OCI-LY3 (cell line): ENCODE measurements at regions not wholly inside any gene's neighbourhood (a gene's known extent, or its start where the extent isn't known, plus 50 kb on each side); places are given as distances from the start of the nearest gene placed in this dataset.

Experiments
- H2AFZ ChIP-seq: fragments of 200-600, 300-600 bp; shearing (Covaris generic); 2 replicates; pipeline ENCODE4 v1.6.0; 2014; ENCODE audit warnings: antibody characterized with exemption, low read depth, low read length
- H3K27ac ChIP-seq: fragments of 200-600, 300-600 bp; sonication (generic); 2 replicates; pipeline ENCODE4 v1.5.1; 2014; ENCODE audit warnings: mild to moderate bottlenecking, low read length, moderate library complexity, mixed read lengths
- H3K27me3 ChIP-seq: fragments of 200-600, 300-600 bp; sonication (generic); 2 replicates; pipeline ENCODE4 v1.6.1; 2014; ENCODE audit warnings: low read depth, low read length, mixed read lengths
- H3K36me3 ChIP-seq: fragments of 200-600, 300-600 bp; sonication (generic); replicated peaks from 2 replicates; pipeline ENCODE3; 2014; ENCODE audit warnings: low read depth, low read length, mixed read lengths
- H3K4me1 ChIP-seq: fragments of 300-600, 200-600 bp; sonication (generic); 2 replicates; pipeline ENCODE4 v1.6.1; 2014; ENCODE audit warnings: low read length, mixed read lengths
- H3K4me2 ChIP-seq: fragments of 200-600, 300-600 bp; sonication (generic); 2 replicates; pipeline ENCODE4 v1.6.1; 2014; ENCODE audit warnings: low read length, mixed read lengths
- H3K4me3 ChIP-seq: fragments of 300-600, 200-600 bp; sonication (generic); 2 replicates; pipeline ENCODE4 v1.5.1; 2014; ENCODE audit warnings: antibody characterized with exemption, mild to moderate bottlenecking, low read length, moderate library complexity
- H3K79me2 ChIP-seq: fragments of 300-600, 200-600 bp; shearing (Covaris generic); 2 replicates; pipeline ENCODE4 v1.6.1; 2014; ENCODE audit warnings: mild to moderate bottlenecking, low read length, mixed read lengths
- H3K9ac ChIP-seq: fragments of 300-600, 200-600 bp; shearing (Covaris generic); 2 replicates; pipeline ENCODE4 v1.6.0; 2014; ENCODE audit warnings: mild to moderate bottlenecking, low read length, moderate library complexity
- H3K9me3 ChIP-seq: fragments of 200-600, 300-600 bp; shearing (Covaris generic); 2 replicates; pipeline ENCODE4 v1.6.1; 2014; ENCODE audit warnings: low read length, mixed read lengths; ENCODE audit not compliant: insufficient read depth
- H4K20me1 ChIP-seq: fragments of 200-600, 300-600 bp; sonication (generic); 2 replicates; pipeline ENCODE4 v1.6.1; 2016; ENCODE audit warnings: low read length, mixed read lengths; ENCODE audit not compliant: insufficient read depth
- EZH2phosphoT487 ChIP-seq: fragments of 200-600 bp; shearing (Covaris generic); IDR thresholded peaks from 2 replicates; pipeline ENCODE4 v1.6.1; 2018; ENCODE audit warnings: antibody characterized with exemption, mixed run types, low read depth
- TF ChIP-seq, protein P1 (sequence below): fragments of 200-600, 300-600 bp; sonication (generic); IDR thresholded peaks from 2 replicates; pipeline ENCODE4 v1.5.1; 2014; ENCODE audit warnings: antibody characterized with exemption, low read length, low read depth

DNA sequence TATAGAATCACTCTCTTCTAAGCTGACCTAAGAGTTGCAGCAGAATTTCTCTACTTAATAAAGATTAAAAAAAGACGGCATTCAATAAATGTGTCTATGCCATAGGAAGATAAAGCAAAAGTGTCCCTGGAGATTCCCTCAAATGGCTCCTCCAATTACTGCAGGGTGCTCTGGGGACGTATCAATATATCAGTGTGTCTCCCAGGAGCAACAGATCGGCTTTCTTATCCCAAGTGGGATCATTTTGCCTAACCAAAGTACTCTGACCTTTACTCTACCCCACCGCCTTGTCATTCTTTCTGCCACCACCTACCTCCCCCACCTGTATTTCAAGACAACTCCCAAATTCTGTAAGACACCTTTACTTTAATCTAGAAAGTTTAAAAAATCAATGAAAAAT lies 202.0 kb upstream of the SEMA3C start:
- Histone ChIP-seq H3K27me3 (no peaks in the 10 kb centered on the region), H3K36me3 (no peaks in the 10 kb centered on the region), H3K27ac (no peak overlapping the region), H3K4me3 (no peak overlapping the region), H3K9me3 (no peaks in the 10 kb centered on the region), H3K9ac (no peak overlapping the region), H3K79me2 (no peaks in the 10 kb centered on the region), H2AFZ (no peak overlapping the region), H4K20me1 (no peaks in the 10 kb centered on the region), H3K4me1 (no peaks in the 10 kb centered on the region), H3K4me2 (no peak overlapping the region)
- TF ChIP-seq EZH2phosphoT487 = no peak
- TF ChIP-seq, protein P1, sequence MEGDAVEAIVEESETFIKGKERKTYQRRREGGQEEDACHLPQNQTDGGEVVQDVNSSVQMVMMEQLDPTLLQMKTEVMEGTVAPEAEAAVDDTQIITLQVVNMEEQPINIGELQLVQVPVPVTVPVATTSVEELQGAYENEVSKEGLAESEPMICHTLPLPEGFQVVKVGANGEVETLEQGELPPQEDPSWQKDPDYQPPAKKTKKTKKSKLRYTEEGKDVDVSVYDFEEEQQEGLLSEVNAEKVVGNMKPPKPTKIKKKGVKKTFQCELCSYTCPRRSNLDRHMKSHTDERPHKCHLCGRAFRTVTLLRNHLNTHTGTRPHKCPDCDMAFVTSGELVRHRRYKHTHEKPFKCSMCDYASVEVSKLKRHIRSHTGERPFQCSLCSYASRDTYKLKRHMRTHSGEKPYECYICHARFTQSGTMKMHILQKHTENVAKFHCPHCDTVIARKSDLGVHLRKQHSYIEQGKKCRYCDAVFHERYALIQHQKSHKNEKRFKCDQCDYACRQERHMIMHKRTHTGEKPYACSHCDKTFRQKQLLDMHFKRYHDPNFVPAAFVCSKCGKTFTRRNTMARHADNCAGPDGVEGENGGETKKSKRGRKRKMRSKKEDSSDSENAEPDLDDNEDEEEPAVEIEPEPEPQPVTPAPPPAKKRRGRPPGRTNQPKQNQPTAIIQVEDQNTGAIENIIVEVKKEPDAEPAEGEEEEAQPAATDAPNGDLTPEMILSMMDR = no peak

DNA sequence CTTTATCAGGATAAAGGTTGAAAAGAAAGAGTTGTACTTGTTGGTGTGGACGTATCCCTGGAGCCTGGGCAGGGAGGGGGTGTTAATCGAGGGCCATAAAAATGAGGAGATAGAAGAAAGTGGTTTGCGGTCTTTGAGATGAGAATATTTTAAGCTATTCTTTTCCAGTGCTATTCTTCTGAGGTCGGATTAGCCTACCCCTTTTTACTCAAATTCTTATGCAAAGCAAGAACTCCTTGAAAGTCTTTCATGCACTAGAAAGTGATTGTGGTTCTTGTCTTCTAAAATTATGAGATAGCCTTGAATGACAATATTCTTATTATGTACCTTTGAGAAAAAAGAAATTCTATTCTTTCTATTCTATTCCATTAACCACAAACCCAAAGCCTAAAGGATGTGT lies 201.3 kb upstream of the SEMA3C start:
- TF ChIP-seq, protein P1 = no peak
- no peak for TF ChIP-seq EZH2phosphoT487
- Histone ChIP-seq H2AFZ (no peak overlapping the region), H3K27ac (no peak overlapping the region), H3K4me1 (no peaks in the 10 kb centered on the region), H3K9me3 (no peaks in the 10 kb centered on the region), H3K36me3 (no peaks in the 10 kb centered on the region), H3K27me3 (no peaks in the 10 kb centered on the region), H3K4me3 (no peak overlapping the region), H3K79me2 (no peaks in the 10 kb centered on the region), H3K9ac (no peak overlapping the region), H3K4me2 (no peak overlapping the region), H4K20me1 (no peaks in the 10 kb centered on the region)

DNA sequence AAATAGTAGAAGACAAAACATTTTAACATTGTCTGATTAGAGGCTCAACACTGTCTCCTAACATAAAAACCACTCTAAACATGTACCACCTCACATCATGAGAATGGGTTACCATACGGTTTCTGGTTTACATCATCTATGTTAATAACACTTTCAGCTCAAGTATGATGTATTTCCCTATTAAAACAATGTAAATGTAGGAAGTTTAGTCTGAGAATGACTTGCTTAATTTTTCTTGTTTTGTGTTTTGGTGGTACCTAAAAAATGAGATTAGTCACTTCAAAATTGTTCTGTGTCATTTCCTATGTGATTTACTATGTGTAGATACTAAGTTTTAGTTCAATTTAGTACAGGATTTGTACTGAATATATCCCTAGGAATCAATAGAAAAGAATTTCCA lies 195.8 kb upstream of the SEMA3C start:
- Histone ChIP-seq H3K4me1 (no peaks in the 10 kb centered on the region), H3K27me3 (no peaks in the 10 kb centered on the region), H3K4me3 (no peak overlapping the region), H3K9ac (no peak overlapping the region), H2AFZ (no peak overlapping the region), H3K79me2 (no peaks in the 10 kb centered on the region), H3K27ac (no peak overlapping the region), H3K9me3 (no peaks in the 10 kb centered on the region), H4K20me1 (no peaks in the 10 kb centered on the region), H3K4me2 (no peak overlapping the region), H3K36me3 (no peaks in the 10 kb centered on the region)
- no peak for TF ChIP-seq EZH2phosphoT487
- TF ChIP-seq, protein P1 = no peak

DNA sequence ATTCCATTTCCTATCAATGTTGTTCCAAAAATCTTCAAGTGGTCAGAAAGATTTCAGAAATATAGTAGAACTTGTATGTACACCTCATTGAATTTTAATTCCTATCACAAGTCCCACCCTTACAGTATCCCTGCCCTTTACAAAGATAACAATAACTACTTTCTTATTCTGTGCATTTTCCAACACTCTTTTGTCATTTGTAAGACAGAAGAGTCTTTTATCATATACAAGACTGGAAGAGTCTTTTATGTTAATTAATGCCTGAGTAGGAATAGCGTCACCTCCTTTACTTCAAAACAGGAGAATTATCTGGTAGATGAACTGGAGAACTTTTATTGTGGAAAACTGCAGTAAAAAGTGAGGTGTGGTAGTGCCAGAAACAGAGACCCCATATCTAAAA lies 193.9 kb upstream of the SEMA3C start:
- no peak overlapping the region for H2AFZ ChIP-seq
- H3K27ac ChIP-seq = no peak overlapping the region
- H3K36me3 ChIP-seq = no peaks in the 10 kb centered on the region
- H3K4me3 ChIP-seq = no peak overlapping the region
- H4K20me1 ChIP-seq = no peaks in the 10 kb centered on the region
- no peaks in the 10 kb centered on the region for H3K27me3 ChIP-seq
- no peak overlapping the region for H3K4me2 ChIP-seq
- H3K79me2 ChIP-seq = no peaks in the 10 kb centered on the region
- H3K4me1 ChIP-seq = no peaks in the 10 kb centered on the region
- no peak for TF ChIP-seq EZH2phosphoT487
- TF ChIP-seq, protein P1 = no peak
- no peak overlapping the region for H3K9ac ChIP-seq
- H3K9me3 ChIP-seq = no peaks in the 10 kb centered on the region
